ENCODE measurements at regions not wholly inside any gene's neighbourhood (a gene's known extent, or its start where the extent isn't known, plus 50 kb on each side); places are given as distances from the start of the nearest gene placed in this dataset.

GRCh38 chr10:20988357-20988983 is 91.4 kb upstream of the NEBL start:
- CTCF ChIA-PET, result no interaction called here
- no peak for DNase-seq (ENCODE audit: low read depth, low spot score)
- no peak overlapping the region for H3K27ac ChIP-seq (ENCODE audit: low read depth, low read length)
- H3K27me3 ChIP-seq (ENCODE audit: control insufficient read depth, insufficient read depth, low read length), result no peaks in the 10 kb centered on the region
- H3K4me3 ChIP-seq (ENCODE audit: low read depth, low read length), result no peak overlapping the region
- no peak for TF ChIP-seq CTCF (IDR thresholded peaks at IDR 0.05; ENCODE audit: low read depth, low read length)
- H3K9me3 ChIP-seq (ENCODE audit: control insufficient read depth, insufficient read depth, low read length), result no peaks in the 10 kb centered on the region
- POLR2A ChIA-PET, result no interaction called here

- Histone ChIP-seq H3K4me3 (ENCODE audit: low read depth, low read length) (no peak overlapping the region), H3K27ac (ENCODE audit: low read depth, low read length) (no peak overlapping the region), H3K27me3 (ENCODE audit: control insufficient read depth, insufficient read depth, low read length) (no peaks in the 10 kb centered on the region), H3K9me3 (ENCODE audit: control insufficient read depth, insufficient read depth, low read length) (no peaks in the 10 kb centered on the region)
- DNase-seq (ENCODE audit: low read depth, low spot score), result no peak
- CTCF ChIA-PET, result interaction anchor here (0.5 kb wide), 1 partner anchor 91 kb away, joined by 3 read pairs; no protein-coding TSS in a partner anchor
- TF ChIP-seq CTCF (IDR thresholded peaks at IDR 0.05; ENCODE audit: low read depth, low read length), result no peak
- POLR2A ChIA-PET, result no interaction called here
These were observed 88.9 kb upstream of the NEBL start for GRCh38 chr10:20986049-20986448.

GRCh38 chr10:20984662-20985061 is 87.6 kb upstream of the NEBL start:
- H3K27me3 ChIP-seq (ENCODE audit: control insufficient read depth, insufficient read depth, low read length), result no peaks in the 10 kb centered on the region
- H3K9me3 ChIP-seq (ENCODE audit: control insufficient read depth, insufficient read depth, low read length), result no peaks in the 10 kb centered on the region
- no peak overlapping the region for H3K27ac ChIP-seq (ENCODE audit: low read depth, low read length)
- H3K4me3 ChIP-seq (ENCODE audit: low read depth, low read length), result no peak overlapping the region
- no peak for TF ChIP-seq CTCF (IDR thresholded peaks at IDR 0.05; ENCODE audit: low read depth, low read length)
- CTCF ChIA-PET, result interaction anchor here (0.6 kb wide), 1 partner anchor 286 kb away, joined by 3 read pairs; no protein-coding TSS in a partner anchor
- DNase-seq (ENCODE audit: low read depth, low spot score), result no peak
- POLR2A ChIA-PET, result no interaction called here

- TF ChIP-seq CTCF (IDR thresholded peaks at IDR 0.05; ENCODE audit: low read depth, low read length), result no peak
- CTCF ChIA-PET, result no interaction called here
These were observed 84.4 kb upstream of the NEBL start for GRCh38 chr10:20981419-20981953.

GRCh38 chr10:20978617-20979016 is 81.5 kb upstream of the NEBL start:
- Histone ChIP-seq H3K4me3 (ENCODE audit: low read depth, low read length) (no peak overlapping the region), H3K27me3 (ENCODE audit: control insufficient read depth, insufficient read depth, low read length) (no peaks in the 10 kb centered on the region), H3K9me3 (ENCODE audit: control insufficient read depth, insufficient read depth, low read length) (no peaks in the 10 kb centered on the region), H3K27ac (ENCODE audit: low read depth, low read length) (no peak overlapping the region)
- POLR2A ChIA-PET, result no interaction called here
- CTCF ChIA-PET, result no interaction called here
- TF ChIP-seq CTCF (IDR thresholded peaks at IDR 0.05; ENCODE audit: low read depth, low read length), result no peak
- DNase-seq (ENCODE audit: low read depth, low spot score), result no peak

More at GRCh38 chr10:20981419-20981953, 84.4 kb upstream of the NEBL start:
- H3K9me3 ChIP-seq (ENCODE audit: control insufficient read depth, insufficient read depth, low read length), result no peaks in the 10 kb centered on the region
- POLR2A ChIA-PET, result no interaction called here
- no peak overlapping the region for H3K4me3 ChIP-seq (ENCODE audit: low read depth, low read length)
- H3K27ac ChIP-seq (ENCODE audit: low read depth, low read length), result no peak overlapping the region
- no peaks in the 10 kb centered on the region for H3K27me3 ChIP-seq (ENCODE audit: control insufficient read depth, insufficient read depth, low read length)
- DNase-seq (ENCODE audit: low read depth, low spot score), result no peak

Data from AG04450 (cell line).